AG20443 (cell line): ENCODE measurements at regions not wholly inside any gene's neighbourhood (a gene's known extent, or its start where the extent isn't known, plus 50 kb on each side); places are given as distances from the start of the nearest gene placed in this dataset.
"Not testable (repeated sequence)": the region's sequence is repeated elsewhere in the genome, so short reads cannot be mapped to it uniquely, and the experiment has no call there.

Source experiments
- DNase-seq: peaks from one replicate; pipeline ENCODE4 v3.0.0; 2012; ENCODE audit warnings: low spot score, mixed read lengths

GRCh38 chr3:107001635-107002034 is 375.6 kb upstream of the CCDC54 start:
- no peak for DNase-seq

DNA sequence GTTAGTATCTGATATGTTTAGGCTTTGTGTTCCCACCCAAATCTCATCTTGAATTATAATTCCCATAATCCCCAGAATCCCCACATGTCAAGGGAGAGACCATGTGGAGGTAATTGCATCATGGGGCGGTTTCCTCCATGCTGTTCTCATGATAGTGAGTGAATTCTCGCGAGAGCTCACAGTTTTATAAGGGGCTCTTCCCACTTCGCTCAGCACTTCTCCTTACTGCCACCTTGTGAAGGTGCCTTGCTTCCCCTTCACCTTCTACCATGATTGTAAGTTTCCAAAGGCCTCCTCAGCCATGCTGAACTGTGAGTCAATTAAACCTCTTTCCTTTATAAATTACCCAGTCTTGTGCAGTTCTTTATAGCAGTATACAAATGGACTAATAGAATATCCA is 371.9 kb upstream of the CCDC54 start:
- DNase-seq = not testable (repeated sequence)

DNA sequence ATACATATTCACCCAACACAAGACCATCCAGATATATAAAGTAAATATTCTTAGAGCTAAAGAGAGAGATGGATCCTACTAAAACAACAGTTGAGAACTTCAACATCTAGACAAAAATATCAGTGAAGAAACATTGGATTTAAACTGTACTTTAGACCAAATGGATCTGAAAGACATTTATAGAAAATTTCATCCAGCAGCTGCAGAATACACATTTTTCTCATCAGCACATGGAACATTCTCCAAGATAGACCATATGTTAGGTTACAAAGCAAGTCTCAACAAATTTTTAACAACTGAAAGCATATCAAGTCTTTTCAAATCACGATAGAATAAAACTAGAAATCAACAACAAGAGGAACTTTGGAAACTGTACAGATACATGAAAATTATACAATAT is 369.0 kb upstream of the CCDC54 start:
- DNase-seq = no peak

DNA sequence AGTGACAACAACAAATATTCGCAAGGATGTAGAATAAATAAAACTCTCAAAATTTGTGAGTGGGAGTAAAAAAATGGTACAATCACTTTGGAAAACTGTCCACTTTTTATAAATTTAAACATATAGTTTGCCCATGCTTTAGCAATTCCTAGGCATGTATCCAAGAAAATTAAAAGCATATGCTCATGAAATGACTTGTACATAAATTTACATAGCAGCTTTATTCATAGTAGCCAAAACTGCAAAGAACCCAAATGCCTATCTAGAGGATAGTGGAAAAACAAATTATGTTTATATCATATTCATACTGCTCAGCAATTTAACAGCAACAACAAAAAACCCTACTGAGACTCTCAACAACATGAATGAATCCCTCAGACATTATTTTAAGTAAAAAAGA is 363.6 kb upstream of the CCDC54 start:
- no peak for DNase-seq

GRCh38 chr3:107024551-107025026 is 352.6 kb upstream of the CCDC54 start:
- DNase-seq = peak; percentile 13

DNA sequence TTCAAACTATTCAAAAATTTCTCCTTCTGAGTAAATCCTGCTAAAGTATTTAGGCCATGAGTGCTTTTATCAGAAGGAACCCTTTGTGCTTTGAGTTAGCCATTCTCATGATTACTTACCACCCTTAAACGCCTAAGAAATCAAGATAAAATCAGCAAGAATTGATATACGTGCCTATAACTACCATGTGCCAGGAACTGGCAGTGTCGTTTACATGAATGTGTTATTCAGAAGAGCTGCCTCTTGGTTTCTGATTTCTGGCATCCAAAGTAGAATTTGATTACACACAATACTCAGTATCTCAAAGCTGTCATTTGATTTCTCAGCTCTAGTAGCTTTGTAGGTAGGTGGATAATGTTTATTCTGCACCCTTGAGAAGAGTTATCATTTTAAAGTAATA is 351.3 kb upstream of the CCDC54 start:
- no peak for DNase-seq

DNA sequence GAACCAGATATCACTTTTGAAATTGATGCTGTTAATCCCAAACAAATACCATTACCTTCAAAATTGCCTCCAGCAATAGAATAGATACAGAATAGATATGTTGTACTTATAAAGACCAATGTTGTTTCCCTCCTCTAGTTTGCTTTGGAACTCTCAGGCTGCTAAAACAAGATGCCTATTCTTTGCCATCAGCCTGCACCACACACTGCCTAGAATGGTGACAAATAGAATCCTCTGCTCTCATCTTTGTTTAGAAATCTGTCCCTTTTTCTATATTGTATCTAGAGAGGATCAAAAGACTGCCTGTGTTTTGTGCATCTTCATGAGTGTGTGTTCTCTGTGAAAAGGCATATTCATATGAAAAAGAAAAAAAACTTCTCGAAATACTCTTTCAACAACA is 349.2 kb upstream of the CCDC54 start:
- DNase-seq = no peak

DNA sequence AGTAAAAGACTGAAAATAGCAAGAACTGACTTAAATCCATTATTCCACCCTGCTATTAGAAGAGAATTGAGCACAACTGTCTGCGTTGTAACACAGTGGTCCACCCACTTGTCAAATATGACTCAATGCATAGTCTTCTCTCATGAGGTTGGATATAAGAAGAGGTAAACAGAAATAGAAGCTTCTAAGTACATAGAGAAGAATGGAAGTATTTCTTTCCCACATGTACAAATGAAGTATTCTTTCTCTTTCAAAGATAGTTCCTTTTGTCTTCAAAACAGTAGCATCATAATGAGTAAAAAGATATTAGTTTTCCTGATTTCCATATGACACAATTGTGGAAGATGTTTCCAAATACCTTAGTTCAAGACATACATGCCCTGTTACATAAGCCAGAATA is 348.6 kb upstream of the CCDC54 start:
- DNase-seq = no peak

DNA sequence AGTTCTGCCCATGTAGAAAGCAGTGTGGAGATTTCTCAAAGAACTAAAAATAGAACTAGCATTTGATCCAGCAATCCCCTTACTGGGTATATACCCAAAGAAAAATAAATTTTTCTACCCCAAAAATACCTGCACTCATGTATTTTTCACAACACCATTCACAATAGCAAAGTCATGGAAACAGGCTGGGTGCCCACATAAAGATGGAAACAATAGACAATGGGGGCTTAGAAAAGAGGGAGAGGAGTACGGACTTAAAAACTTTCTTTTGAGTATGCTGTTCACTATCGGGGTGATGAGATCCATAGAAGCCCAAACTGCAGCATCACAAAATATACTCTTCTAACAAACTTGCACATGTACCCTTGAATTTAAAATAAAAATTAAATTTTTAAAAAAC is 345.1 kb upstream of the CCDC54 start:
- no peak for DNase-seq

- no peak for DNase-seq
Observed at GRCh38 chr3:107034142-107034541, 343.1 kb upstream of the CCDC54 start.

- DNase-seq = no peak
Observed at GRCh38 chr3:107035176-107035575, 342.1 kb upstream of the CCDC54 start.

DNA sequence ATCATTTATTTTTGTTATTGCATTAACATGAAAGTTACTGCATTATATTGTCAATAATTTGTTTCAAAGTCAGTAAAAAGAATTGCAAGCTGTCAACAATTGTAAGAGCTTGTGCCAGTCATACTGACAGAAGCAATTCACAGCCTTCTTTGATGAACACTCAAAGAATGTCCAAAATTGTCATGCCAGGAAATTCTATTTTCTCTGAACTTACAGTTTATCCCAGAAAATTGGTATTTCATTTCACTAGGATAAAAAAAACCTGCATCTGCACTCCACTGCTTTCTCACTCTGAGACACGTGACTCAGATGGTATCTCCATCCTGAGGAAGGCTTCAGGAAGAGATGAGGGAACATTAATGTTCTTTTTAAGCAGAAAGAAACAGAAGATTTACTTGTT is 332.6 kb upstream of the CCDC54 start:
- DNase-seq = no peak

- peak; percentile 14 for DNase-seq
Observed at GRCh38 chr3:107045791-107046190, 331.4 kb upstream of the CCDC54 start.

- no peak for DNase-seq
Observed at GRCh38 chr3:107055181-107055942, 321.9 kb upstream of the CCDC54 start.

- no peak for DNase-seq
Observed at GRCh38 chr3:107061466-107061865, 315.8 kb upstream of the CCDC54 start.

DNA sequence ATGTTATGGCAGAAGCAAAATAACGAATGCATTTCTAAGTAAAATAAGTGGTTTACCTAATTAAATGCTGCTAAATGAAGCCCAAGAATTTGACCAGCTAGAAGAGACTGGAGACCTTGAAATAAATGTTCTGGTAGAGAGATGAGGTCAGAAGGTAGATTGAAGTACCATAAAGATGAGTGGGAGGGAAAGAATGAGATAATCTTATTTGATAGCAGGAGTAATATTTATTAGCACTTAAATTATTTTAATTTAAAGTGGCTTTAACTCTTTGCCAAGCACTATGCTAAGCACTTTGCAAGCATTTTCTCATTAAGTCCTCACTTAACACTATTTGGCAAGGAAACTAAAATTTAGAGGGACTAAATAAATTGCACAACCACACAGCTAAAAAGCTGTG is 314.9 kb upstream of the CCDC54 start:
- no peak for DNase-seq

GRCh38 chr3:107062787-107063186 is 314.5 kb upstream of the CCDC54 start:
- peak; percentile 24 for DNase-seq

- DNase-seq = no peak
Observed at GRCh38 chr3:107063351-107063750, 313.9 kb upstream of the CCDC54 start.

- DNase-seq = peak; percentile 80
Observed at GRCh38 chr3:107064405-107065060, 312.7 kb upstream of the CCDC54 start.

GRCh38 chr3:107065094-107065861 is 312.0 kb upstream of the CCDC54 start:
- no peak for DNase-seq

- no peak for DNase-seq
Observed at GRCh38 chr3:107067421-107067820, 309.8 kb upstream of the CCDC54 start.

GRCh38 chr3:107068980-107069379 is 308.3 kb upstream of the CCDC54 start:
- peak; percentile 70 for DNase-seq

- no peak for DNase-seq
Observed at GRCh38 chr3:107076946-107077345, 300.3 kb upstream of the CCDC54 start.
